Trophoblast cell (in vitro differentiated cells and primary cell): ENCODE measurements at regions not wholly inside any gene's neighbourhood (a gene's known extent, or its start where the extent isn't known, plus 50 kb on each side); places are given as distances from the start of the nearest gene placed in this dataset.
A peak's percentile ranks its signal among the peaks of the same experiment; 100 is the strongest.

Experiments
- DNase-seq, 2 donors: peaks; one replicate each; pipeline ENCODE4 v3.0.0-alpha.2; 2016
- H2AFZ ChIP-seq: 2 replicates; pipeline ENCODE4 v1.6.1; 2013; ENCODE audit warnings: low read length, moderate library complexity, mild to moderate bottlenecking; ENCODE audit not compliant: insufficient read depth, poor library complexity
- H2AK5ac ChIP-seq: 2 replicates; pipeline ENCODE4 v1.6.1; 2013; ENCODE audit warnings: mild to moderate bottlenecking, low read length
- H2BK120ac ChIP-seq: 2 replicates; pipeline ENCODE4 v1.6.1; 2013; ENCODE audit warnings: low read length, mild to moderate bottlenecking, moderate library complexity; ENCODE audit not compliant: insufficient read depth, poor library complexity
- H2BK12ac ChIP-seq: 2 replicates; pipeline ENCODE4 v1.6.1; 2013; ENCODE audit warnings: mild to moderate bottlenecking, low read length, moderate library complexity
- H2BK5ac ChIP-seq: 2 replicates; pipeline ENCODE4 v1.6.1; 2013; ENCODE audit warnings: low read length, low read depth, moderate library complexity, mild to moderate bottlenecking; ENCODE audit not compliant: poor library complexity
- H3K14ac ChIP-seq: 2 replicates; pipeline ENCODE4 v1.6.1; 2013; ENCODE audit warnings: mild to moderate bottlenecking, low read length
- H3K18ac ChIP-seq: 2 replicates; pipeline ENCODE4 v1.6.1; 2013; ENCODE audit warnings: mild to moderate bottlenecking, low read length
- H3K23ac ChIP-seq: 2 replicates; pipeline ENCODE4 v1.6.1; 2013; ENCODE audit warnings: low read length
- H3K27ac ChIP-seq: 2 replicates; pipeline ENCODE4 v1.5.1; 2013; ENCODE audit warnings: low read depth, mild to moderate bottlenecking, inconsistent platforms, low read length, moderate library complexity
- H3K27me3 ChIP-seq: 2 replicates; pipeline ENCODE4 v1.6.1; 2013; ENCODE audit warnings: inconsistent platforms, mild to moderate bottlenecking, low read length, moderate library complexity; ENCODE audit not compliant: insufficient read depth
- H3K36me3 ChIP-seq, 2 experiments: 1 replicate in 1 of 2; 2 replicates in 1 of 2; pipeline ENCODE4 v1.6.1; 2013; ENCODE audit warnings: low read length in 2 of 2, mild to moderate bottlenecking in 2 of 2, moderate library complexity in 1 of 2; ENCODE audit not compliant: insufficient read depth in 2 of 2, control insufficient read depth in 1 of 2
- H3K4ac ChIP-seq: 2 replicates; pipeline ENCODE4 v1.6.1; 2013; ENCODE audit warnings: low read depth, mild to moderate bottlenecking, low read length, moderate library complexity
- H3K4me1 ChIP-seq, 2 experiments: 1 replicate in 1 of 2; 2 replicates in 1 of 2; pipeline ENCODE4 v1.6.1; 2013; ENCODE audit warnings: low read length in 2 of 2, mild to moderate bottlenecking in 2 of 2, moderate library complexity in 1 of 2; ENCODE audit not compliant: insufficient read depth in 2 of 2, control insufficient read depth in 1 of 2
- H3K4me2 ChIP-seq: 2 replicates; pipeline ENCODE4 v1.6.1; 2013; ENCODE audit warnings: inconsistent platforms, mild to moderate bottlenecking, low read length, moderate library complexity
- H3K4me3 ChIP-seq: 2 replicates; pipeline ENCODE4 v1.5.1; 2013; ENCODE audit warnings: mild to moderate bottlenecking, low read depth, low read length, inconsistent platforms
- H3K79me1 ChIP-seq: one replicate; pipeline ENCODE4 v1.6.1; 2013; ENCODE audit warnings: low read length
- H3K79me2 ChIP-seq: 2 replicates; pipeline ENCODE4 v1.6.1; 2013; ENCODE audit warnings: low read length, mild to moderate bottlenecking; ENCODE audit not compliant: control insufficient read depth, insufficient read depth, poor library complexity
- H3K9ac ChIP-seq: 2 replicates; pipeline ENCODE4 v1.6.1; 2013; ENCODE audit warnings: mild to moderate bottlenecking, low read length
- H3K9me3 ChIP-seq: 2 replicates; pipeline ENCODE4 v1.6.1; 2013; ENCODE audit warnings: low read depth, mild to moderate bottlenecking, control low read depth, inconsistent platforms, low read length; ENCODE audit not compliant: insufficient read depth
- H4K12ac ChIP-seq: 2 replicates; pipeline ENCODE4 v1.6.1; 2013; ENCODE audit warnings: low read depth, mild to moderate bottlenecking, low read length, moderate library complexity
- H4K8ac ChIP-seq: 2 replicates; pipeline ENCODE4 v1.6.1; 2013; ENCODE audit warnings: low read depth, mild to moderate bottlenecking, low read length, moderate library complexity
- H4K91ac ChIP-seq: one replicate; pipeline ENCODE4 v1.6.1; 2013; ENCODE audit warnings: low read depth, mild to moderate bottlenecking, low read length, moderate library complexity
- WGBS: extraction: QIAGEN DNeasy Blood & Tissue Kit; methylation state at CpG from one replicate; pipeline ENCODE4 v1.1.7; 2013; ENCODE audit warnings: missing lambda C conversion rate; ENCODE audit not compliant: insufficient read length, insufficient coverage; ENCODE audit errors: extremely low coverage; 5-methylcytosine and 5-hydroxymethylcytosine counted together

- Histone ChIP-seq H3K4me1 (peaks cover 27 to 36% of the 10 kb centered on the region in 2 experiments), H3K14ac (peak overlapping the region; percentile 7), H4K91ac (peak overlapping the region; percentile 37), H2BK5ac (peak overlapping the region; percentile 7), H3K23ac (no peak overlapping the region), H3K79me1 (peaks cover 20% of the 10 kb centered on the region), H3K9ac (no peak overlapping the region), H2AK5ac (no peak overlapping the region), H3K27me3 (no peaks in the 10 kb centered on the region), H4K12ac (no peak overlapping the region), H2AFZ (no peak overlapping the region), H3K4ac (no peak overlapping the region), H4K8ac (peak overlapping the region; percentile 8), H3K18ac (peak overlapping the region; percentile 6), H3K79me2 (no peaks in the 10 kb centered on the region), H3K4me3 (no peak overlapping the region), H3K4me2 (no peak overlapping the region), H2BK120ac (no peak overlapping the region), H3K27ac (peak overlapping the region; percentile 40), H3K9me3 (no peaks in the 10 kb centered on the region), H2BK12ac (peak overlapping the region; percentile 15), H3K36me3 (no peaks in the 10 kb centered on the region)
- peak; percentile 31 to 66 for DNase-seq
- WGBS = no CpG with 5 or more reads among the region's 5 CpGs
Measured at GRCh38 chr9:99400184-99400731, 178.2 kb downstream of the SEC61B start.

DNA sequence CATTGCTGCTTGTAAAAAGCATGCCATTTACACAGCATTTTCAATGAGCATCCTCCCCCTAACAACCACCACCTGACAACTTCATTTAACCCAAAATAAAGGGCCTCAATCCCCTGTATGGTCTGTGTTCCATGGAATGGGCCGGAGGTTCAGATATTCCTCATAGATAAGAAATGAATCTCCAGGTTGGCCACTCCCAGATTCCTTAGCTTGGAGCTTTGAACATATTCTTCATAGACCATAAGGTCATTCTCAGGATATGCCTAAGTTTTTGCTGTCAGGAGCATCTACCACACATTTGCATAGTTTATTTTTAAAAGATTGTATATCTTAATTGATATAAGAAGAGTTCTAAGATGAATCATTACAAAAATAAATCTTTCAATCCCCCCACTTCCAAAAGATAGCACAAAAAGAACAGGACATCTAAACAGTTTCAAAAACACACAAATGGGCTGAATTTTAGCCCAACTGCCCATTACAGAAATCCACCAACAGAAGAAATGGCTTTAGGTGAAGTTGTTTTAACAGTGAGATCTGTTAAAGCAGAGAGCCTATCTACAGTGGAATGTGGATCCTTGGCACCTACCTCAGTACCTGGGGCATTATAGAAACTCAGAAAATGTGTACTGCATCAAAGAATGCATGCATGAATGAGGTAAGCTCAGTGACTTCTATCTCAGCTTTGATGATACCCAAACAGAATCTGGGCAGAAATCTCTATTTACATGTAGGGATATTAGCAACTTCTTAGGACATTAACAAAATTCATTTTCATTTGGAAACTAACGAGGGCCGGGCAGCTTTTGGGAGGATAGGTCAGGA lies 179.8 kb downstream of the SEC61B start:
- Histone ChIP-seq H3K27ac (peak overlapping the region; percentile 6), H3K14ac (no peak overlapping the region), H3K36me3 (no peaks in the 10 kb centered on the region), H2BK12ac (peak overlapping the region; percentile 66), H4K91ac (no peak overlapping the region), H4K8ac (no peak overlapping the region), H3K18ac (no peak overlapping the region), H2BK120ac (no peak overlapping the region), H3K23ac (no peak overlapping the region), H3K4me2 (no peak overlapping the region), H3K4me3 (no peak overlapping the region), H2AFZ (no peak overlapping the region), H3K79me2 (no peaks in the 10 kb centered on the region), H3K9ac (no peak overlapping the region), H3K4me1 (peaks cover 28 to 38% of the 10 kb centered on the region in 2 experiments), H3K9me3 (no peaks in the 10 kb centered on the region), H4K12ac (no peak overlapping the region), H3K79me1 (peaks cover 21% of the 10 kb centered on the region), H3K4ac (no peak overlapping the region), H2AK5ac (no peak overlapping the region), H3K27me3 (no peaks in the 10 kb centered on the region), H2BK5ac (no peak overlapping the region)
- DNase-seq = peak; percentile 27 to 69
- no CpG with 5 or more reads among the region's 3 CpGs for WGBS

DNA sequence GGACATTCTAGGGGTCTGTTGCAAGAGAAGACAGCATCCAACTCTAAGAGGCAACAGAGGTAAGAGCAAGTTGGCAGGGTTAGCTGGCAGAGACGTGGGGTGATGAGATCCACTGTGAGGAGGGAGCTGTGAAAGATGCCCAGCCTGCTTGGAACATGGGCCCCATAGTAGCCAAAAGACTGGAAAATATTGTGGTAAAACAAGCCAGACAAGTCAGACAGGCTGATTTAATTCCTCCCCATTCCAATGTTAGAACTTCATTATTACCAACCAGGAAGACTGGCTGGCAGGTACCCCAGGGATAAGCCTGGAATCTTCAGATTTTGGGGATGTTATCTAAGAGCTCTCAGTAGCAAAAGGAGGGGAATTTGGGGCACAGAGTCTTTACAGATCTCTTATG lies 181.3 kb downstream of the SEC61B start:
- Histone ChIP-seq H3K23ac (no peak overlapping the region), H4K91ac (peak overlapping the region; percentile 58), H3K4me3 (no peak overlapping the region), H2BK5ac (peak overlapping the region; percentile 26), H4K12ac (no peak overlapping the region), H3K27me3 (no peaks in the 10 kb centered on the region), H2AK5ac (no peak overlapping the region), H3K79me2 (no peaks in the 10 kb centered on the region), H3K79me1 (peaks cover 22% of the 10 kb centered on the region), H2BK12ac (peak overlapping the region; percentile 67), H3K4ac (no peak overlapping the region), H3K14ac (peak overlapping the region; percentile 68), H3K36me3 (no peaks in the 10 kb centered on the region), H4K8ac (no peak overlapping the region), H3K9me3 (no peaks in the 10 kb centered on the region), H3K4me1 (peaks cover 30 to 36% of the 10 kb centered on the region in 2 experiments), H2AFZ (no peak overlapping the region), H3K18ac (no peak overlapping the region), H3K27ac (no peak overlapping the region), H2BK120ac (no peak overlapping the region), H3K4me2 (no peak overlapping the region), H3K9ac (no peak overlapping the region)
- WGBS = no CpG with 5 or more reads among the region's 1 CpG
- DNase-seq = peak; percentile 31 to 73

DNA sequence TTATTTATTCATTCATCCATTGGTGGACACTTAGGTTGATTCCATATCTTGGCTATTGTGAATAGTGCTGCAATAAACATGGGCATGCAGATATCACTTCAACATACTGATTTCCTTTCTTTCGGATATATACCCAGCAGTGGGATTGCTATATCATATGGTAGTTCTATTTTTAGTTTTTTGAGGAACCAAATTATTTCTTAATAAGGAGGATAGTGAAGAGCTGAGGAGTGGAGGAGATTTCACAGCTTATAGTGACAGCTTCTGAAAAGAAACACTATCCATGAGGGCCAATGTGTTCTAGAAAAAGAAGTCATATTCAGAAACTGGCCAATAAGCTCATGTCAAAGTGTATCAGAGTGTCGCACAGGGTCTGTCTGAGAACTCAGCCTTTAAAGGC lies 183.3 kb downstream of the SEC61B start:
- no peak overlapping the region for H3K9ac ChIP-seq
- no peak overlapping the region for H4K91ac ChIP-seq
- no peak overlapping the region for H3K18ac ChIP-seq
- H3K27ac ChIP-seq = no peak overlapping the region
- no peaks in the 10 kb centered on the region for H3K9me3 ChIP-seq
- H2BK5ac ChIP-seq = no peak overlapping the region
- H2AFZ ChIP-seq = no peak overlapping the region
- no peaks in the 10 kb centered on the region for H3K27me3 ChIP-seq
- no peak overlapping the region for H3K4ac ChIP-seq
- no peak for DNase-seq
- no peak overlapping the region for H2BK12ac ChIP-seq
- no peak overlapping the region for H4K12ac ChIP-seq
- peaks cover 23 to 29% of the 10 kb centered on the region in 2 experiments for H3K4me1 ChIP-seq
- peaks cover 17% of the 10 kb centered on the region for H3K79me1 ChIP-seq
- H2AK5ac ChIP-seq = no peak overlapping the region
- H3K79me2 ChIP-seq = no peaks in the 10 kb centered on the region
- no peak overlapping the region for H3K23ac ChIP-seq
- no peak overlapping the region for H3K4me3 ChIP-seq
- H3K4me2 ChIP-seq = no peak overlapping the region
- no peak overlapping the region for H3K14ac ChIP-seq
- no peaks in the 10 kb centered on the region for H3K36me3 ChIP-seq
- no CpG with 5 or more reads among the region's 2 CpGs for WGBS
- H2BK120ac ChIP-seq = no peak overlapping the region
- H4K8ac ChIP-seq = no peak overlapping the region
